Stimulated activated naive CD8-positive, alpha-beta T cell treated with anti-CD3 and anti-CD28 coated beads, Interleukin-15, Interleukin-2, amounts not matched to agents 100 ng/mL and 50 ng/mL, for 24 hours (primary cell): ENCODE measurements at regions not wholly inside any gene's neighbourhood (a gene's known extent, or its start where the extent isn't known, plus 50 kb on each side); places are given as distances from the start of the nearest gene placed in this dataset.

ENCODE experiments used
- H3K27ac Mint-ChIP-seq: one replicate; pipeline ENCODE4 v1.8.0; 2021; ENCODE audit warnings: mild to moderate bottlenecking, mixed read lengths
- H3K27me3 Mint-ChIP-seq: one replicate; pipeline ENCODE4 v1.8.0; 2021; ENCODE audit warnings: mixed read lengths
- H3K36me3 Mint-ChIP-seq: one replicate; pipeline ENCODE4 v1.8.0; 2021; ENCODE audit warnings: low read depth, mixed read lengths
- H3K4me1 Mint-ChIP-seq: one replicate; pipeline ENCODE4 v1.8.0; 2021; ENCODE audit warnings: low read depth, mixed read lengths
- H3K4me3 Mint-ChIP-seq: one replicate; pipeline ENCODE4 v1.8.0; 2021; ENCODE audit warnings: mild to moderate bottlenecking, mixed read lengths
- H3K9me3 Mint-ChIP-seq: one replicate; pipeline ENCODE4 v1.8.0; 2021; ENCODE audit warnings: mixed read lengths

GRCh38 chr11:70497536-70498075, 99.3 kb downstream of the CTTN start:
- no peaks in the 10 kb centered on the region for H3K36me3 Mint-ChIP-seq
- no peaks in the 10 kb centered on the region for H3K9me3 Mint-ChIP-seq
- H3K27ac Mint-ChIP-seq: no peak overlapping the region
- no peaks in the 10 kb centered on the region for H3K27me3 Mint-ChIP-seq
- no peak overlapping the region for H3K4me3 Mint-ChIP-seq
- no peaks in the 10 kb centered on the region for H3K4me1 Mint-ChIP-seq

GRCh38 chr11:70498171-70498571, 99.8 kb downstream of the CTTN start:
- no peak overlapping the region for H3K27ac Mint-ChIP-seq
- no peaks in the 10 kb centered on the region for H3K4me1 Mint-ChIP-seq

GRCh38 chr11:70498976-70499801, 100.9 kb downstream of the CTTN start:
- H3K4me1 Mint-ChIP-seq: no peaks in the 10 kb centered on the region
- no peaks in the 10 kb centered on the region for H3K36me3 Mint-ChIP-seq
- no peak overlapping the region for H3K27ac Mint-ChIP-seq
- no peaks in the 10 kb centered on the region for H3K27me3 Mint-ChIP-seq
- H3K4me3 Mint-ChIP-seq: no peak overlapping the region
- no peaks in the 10 kb centered on the region for H3K9me3 Mint-ChIP-seq

More at GRCh38 chr11:70498171-70498571, 99.8 kb downstream of the CTTN start:
- Mint-ChIP-seq H3K36me3 (no peaks in the 10 kb centered on the region), H3K27me3 (no peaks in the 10 kb centered on the region), H3K4me3 (no peak overlapping the region), H3K9me3 (no peaks in the 10 kb centered on the region)

GRCh38 chr11:70500076-70500847, 101.9 kb downstream of the CTTN start:
- H3K36me3 Mint-ChIP-seq: no peaks in the 10 kb centered on the region
- H3K4me1 Mint-ChIP-seq: no peaks in the 10 kb centered on the region
- no peak overlapping the region for H3K27ac Mint-ChIP-seq

GRCh38 chr11:70501051-70501901, 102.9 kb downstream of the CTTN start:
- Mint-ChIP-seq H3K27me3 (no peaks in the 10 kb centered on the region), H3K4me1 (no peaks in the 10 kb centered on the region), H3K4me3 (no peak overlapping the region), H3K9me3 (no peaks in the 10 kb centered on the region), H3K36me3 (no peaks in the 10 kb centered on the region), H3K27ac (no peak overlapping the region)

More at GRCh38 chr11:70500076-70500847, 101.9 kb downstream of the CTTN start:
- Mint-ChIP-seq H3K9me3 (no peaks in the 10 kb centered on the region), H3K4me3 (no peak overlapping the region), H3K27me3 (no peaks in the 10 kb centered on the region)

GRCh38 chr11:70501933-70502540, 103.7 kb downstream of the CTTN start:
- H3K9me3 Mint-ChIP-seq: no peaks in the 10 kb centered on the region
- no peaks in the 10 kb centered on the region for H3K27me3 Mint-ChIP-seq
- no peak overlapping the region for H3K4me3 Mint-ChIP-seq
- H3K27ac Mint-ChIP-seq: no peak overlapping the region
- H3K4me1 Mint-ChIP-seq: no peaks in the 10 kb centered on the region
- H3K36me3 Mint-ChIP-seq: no peaks in the 10 kb centered on the region

GRCh38 chr11:70502677-70503467, 104.5 kb downstream of the CTTN start:
- H3K27ac Mint-ChIP-seq: no peak overlapping the region
- H3K27me3 Mint-ChIP-seq: no peaks in the 10 kb centered on the region
- no peaks in the 10 kb centered on the region for H3K36me3 Mint-ChIP-seq
- no peaks in the 10 kb centered on the region for H3K4me1 Mint-ChIP-seq
- H3K9me3 Mint-ChIP-seq: no peaks in the 10 kb centered on the region
- H3K4me3 Mint-ChIP-seq: no peak overlapping the region

GRCh38 chr11:70503468-70504221, 105.3 kb downstream of the CTTN start:
- H3K4me3 Mint-ChIP-seq: no peak overlapping the region
- no peaks in the 10 kb centered on the region for H3K27me3 Mint-ChIP-seq
- no peaks in the 10 kb centered on the region for H3K9me3 Mint-ChIP-seq
- H3K4me1 Mint-ChIP-seq: no peaks in the 10 kb centered on the region
- H3K27ac Mint-ChIP-seq: no peak overlapping the region
- H3K36me3 Mint-ChIP-seq: no peaks in the 10 kb centered on the region

- Mint-ChIP-seq H3K4me3 (no peak overlapping the region), H3K36me3 (no peaks in the 10 kb centered on the region), H3K9me3 (no peaks in the 10 kb centered on the region), H3K27me3 (no peaks in the 10 kb centered on the region), H3K27ac (peak overlapping the region; percentile 52), H3K4me1 (no peaks in the 10 kb centered on the region)
Measured at GRCh38 chr11:70504246-70505020, 106.1 kb downstream of the CTTN start.

GRCh38 chr11:70505331-70505731, 107.0 kb downstream of the CTTN start:
- Mint-ChIP-seq H3K36me3 (no peaks in the 10 kb centered on the region), H3K9me3 (no peaks in the 10 kb centered on the region), H3K4me1 (no peaks in the 10 kb centered on the region), H3K4me3 (no peak overlapping the region), H3K27ac (no peak overlapping the region), H3K27me3 (no peaks in the 10 kb centered on the region)

- Mint-ChIP-seq H3K27ac (no peak overlapping the region), H3K4me3 (no peak overlapping the region), H3K36me3 (no peaks in the 10 kb centered on the region), H3K27me3 (peaks cover 4% of the 10 kb centered on the region), H3K9me3 (no peaks in the 10 kb centered on the region), H3K4me1 (no peaks in the 10 kb centered on the region)
Measured at GRCh38 chr11:70505761-70506657, 107.7 kb downstream of the CTTN start.

GRCh38 chr11:70506658-70506970, 108.3 kb downstream of the CTTN start:
- H3K27ac Mint-ChIP-seq: no peak overlapping the region
- H3K27me3 Mint-ChIP-seq: peaks cover 4% of the 10 kb centered on the region
- no peak overlapping the region for H3K4me3 Mint-ChIP-seq
- no peaks in the 10 kb centered on the region for H3K36me3 Mint-ChIP-seq
- H3K4me1 Mint-ChIP-seq: no peaks in the 10 kb centered on the region
- no peaks in the 10 kb centered on the region for H3K9me3 Mint-ChIP-seq
